Endometrium (tissue), 2 donors: ENCODE measurements at regions not wholly inside any gene's neighbourhood (a gene's known extent, or its start where the extent isn't known, plus 50 kb on each side); places are given as distances from the start of the nearest gene placed in this dataset.
A peak's percentile ranks its signal among the peaks of the same experiment; 100 is the strongest.
"Not testable (repeated sequence)": the region's sequence is repeated elsewhere in the genome, so short reads cannot be mapped to it uniquely, and the experiment has no call there.

ENCODE experiments used
- FAIRE-seq: peaks from 2 replicates; lab custom pipeline; 2012; peaks lifted over from hg19 to GRCh38; lab: Jason Lieb, UNC
- donor health status: control.
- donor health status: control.

- FAIRE-seq, result no peak
Measured at GRCh38 chr6:67219346-67219745, 1415.7 kb upstream of the ADGRB3 start.

GRCh38 chr6:67212584-67212983, 1422.5 kb upstream of the ADGRB3 start:
- no peak for FAIRE-seq

GRCh38 chr6:67210450-67210849, 1424.6 kb upstream of the ADGRB3 start:
- no peak for FAIRE-seq

- no peak for FAIRE-seq
Measured at GRCh38 chr6:67201563-67201962, 1433.5 kb upstream of the ADGRB3 start.

- FAIRE-seq, result no peak
Measured at GRCh38 chr6:67200626-67201403, 1434.3 kb upstream of the ADGRB3 start.

GRCh38 chr6:67199425-67199824, 1435.7 kb upstream of the ADGRB3 start:
- FAIRE-seq, result no peak

GRCh38 chr6:67190733-67191132, 1444.3 kb upstream of the ADGRB3 start:
- FAIRE-seq, result no peak

- no peak for FAIRE-seq
Measured at GRCh38 chr6:67184405-67184804, 1450.7 kb upstream of the ADGRB3 start.

GRCh38 chr6:67175101-67175500, 1460.0 kb upstream of the ADGRB3 start:
- no peak for FAIRE-seq

- FAIRE-seq, result no peak
Measured at GRCh38 chr6:67165606-67166005, 1458.6 kb upstream of the EYS start.

- FAIRE-seq, result no peak
Measured at GRCh38 chr6:67160820-67161219, 1453.8 kb upstream of the EYS start.

GRCh38 chr6:67141005-67141404, 1434.0 kb upstream of the EYS start:
- no peak for FAIRE-seq

- FAIRE-seq, result no peak
Measured at GRCh38 chr6:67133973-67134372, 1426.9 kb upstream of the EYS start.

GRCh38 chr6:67131827-67132226, 1424.8 kb upstream of the EYS start:
- no peak for FAIRE-seq

- FAIRE-seq, result no peak
Measured at GRCh38 chr6:67129780-67130179, 1422.8 kb upstream of the EYS start.

- FAIRE-seq, result no peak
Measured at GRCh38 chr6:67127041-67127440, 1420.0 kb upstream of the EYS start.

- no peak for FAIRE-seq
Measured at GRCh38 chr6:67121115-67121514, 1414.1 kb upstream of the EYS start.

GRCh38 chr6:67112120-67112519, 1405.1 kb upstream of the EYS start:
- FAIRE-seq, result no peak

- peak; percentile 91 for FAIRE-seq
Measured at GRCh38 chr6:67102743-67103142, 1395.7 kb upstream of the EYS start.

GRCh38 chr6:67095618-67096226, 1388.7 kb upstream of the EYS start:
- FAIRE-seq, result not testable (repeated sequence)

- no peak for FAIRE-seq
Measured at GRCh38 chr6:67094431-67094946, 1387.5 kb upstream of the EYS start.

GRCh38 chr6:67073938-67074337, 1366.9 kb upstream of the EYS start:
- FAIRE-seq, result no peak

- FAIRE-seq, result no peak
Measured at GRCh38 chr6:67068781-67069180, 1361.8 kb upstream of the EYS start.

- no peak for FAIRE-seq
Measured at GRCh38 chr6:67064323-67064722, 1357.3 kb upstream of the EYS start.
